H1 (cell line): ENCODE measurements at regions not wholly inside any gene's neighbourhood (a gene's known extent, or its start where the extent isn't known, plus 50 kb on each side); places are given as distances from the start of the nearest gene placed in this dataset.

Source experiments
- CTCF ChIA-PET: fragments of 300-600 bp; sonication (Branson Sonifier 250); formaldehyde crosslinking; loops from one replicate; lab custom pipeline; 2021; ENCODE audit not compliant: partially characterized antibody; lab: Charles Lee
- POLR2A ChIA-PET: fragments of 300-600 bp; sonication (Branson Sonifier 250); formaldehyde crosslinking; loops from one replicate; lab custom pipeline; 2021; ENCODE audit warnings: inconsistent platforms; ENCODE audit not compliant: partially characterized antibody; lab: Charles Lee
- DNase-seq, 2 experiments: peaks; one replicate each; pipeline versions ENCODE4 v3.0.0 to v3.0.0-alpha.2; 2010 to 2022; ENCODE audit warnings: low spot score in 2 of 2, low read depth in 1 of 2, mixed read lengths in 1 of 2
- FAIRE-seq: peaks from 2 replicates; lab custom pipeline; 2011; peaks lifted over from hg19 to GRCh38; lab: Jason Lieb, UNC
- H2AFZ ChIP-seq: 2 replicates; pipeline ENCODE4 v1.8.1; 2012; ENCODE audit warnings: low read length, inconsistent platforms
- H2AK5ac ChIP-seq: 2 replicates; pipeline ENCODE4 v1.6.1; 2013; ENCODE audit warnings: low read depth, low read length
- H2BK120ac ChIP-seq: replicated peaks from 2 replicates; pipeline ENCODE3; 2013; ENCODE audit warnings: low read depth, low read length, inconsistent platforms
- H2BK12ac ChIP-seq: 2 replicates; pipeline ENCODE4 v1.6.1; 2013; ENCODE audit warnings: low read depth, low read length
- H2BK15ac ChIP-seq: 2 replicates; pipeline ENCODE4 v1.6.1; 2013; ENCODE audit warnings: low read length
- H2BK20ac ChIP-seq: 2 replicates; pipeline ENCODE4 v1.6.1; 2013; ENCODE audit warnings: low read length
- H2BK5ac ChIP-seq: 2 replicates; pipeline ENCODE4 v1.6.1; 2013; ENCODE audit warnings: low read depth, low read length
- H3K14ac ChIP-seq: 2 replicates; pipeline ENCODE4 v1.6.1; 2013; ENCODE audit warnings: inconsistent platforms; ENCODE audit not compliant: insufficient read length
- H3K18ac ChIP-seq: 2 replicates; pipeline ENCODE4 v1.6.1; 2013; ENCODE audit warnings: low read length; ENCODE audit errors: extremely low read depth
- H3K23ac ChIP-seq: 2 replicates; pipeline ENCODE4 v1.6.1; 2013; ENCODE audit warnings: inconsistent platforms; ENCODE audit not compliant: insufficient read length
- H3K23me2 ChIP-seq: 2 replicates; pipeline ENCODE4 v1.6.1; 2013; ENCODE audit warnings: low read depth, low read length
- H3K27ac ChIP-seq: 2 replicates; pipeline ENCODE4 v1.6.1; 2011; ENCODE audit warnings: low read depth, low read length, inconsistent platforms
- H3K27me3 ChIP-seq, 4 experiments: replicated peaks in 1 of 4; 1 replicate in 1 of 4; 2 replicates in 3 of 4; pipeline versions ENCODE4 v1.6.1 to v1.8.1; 2011 to 2013; ENCODE audit warnings: low read length in 3 of 4, mild to moderate bottlenecking in 3 of 4, inconsistent platforms in 2 of 4, mixed read lengths in 2 of 4, moderate library complexity in 1 of 4; ENCODE audit not compliant: control insufficient read depth in 3 of 4, insufficient read depth in 3 of 4; ENCODE audit errors: extremely low read depth in 1 of 4
- H3K36me3 ChIP-seq, 4 experiments: 2 replicates each; pipeline versions ENCODE4 v1.6.1 to v1.8.1; 2011 to 2013; ENCODE audit warnings: mild to moderate bottlenecking in 4 of 4, low read length in 3 of 4, moderate library complexity in 2 of 4, control low read depth in 1 of 4, inconsistent platforms in 1 of 4; ENCODE audit not compliant: insufficient read depth in 4 of 4, control insufficient read depth in 2 of 4
- H3K4ac ChIP-seq: replicated peaks from 2 replicates; pipeline ENCODE3; 2013; ENCODE audit warnings: low read length, low read depth, mixed read lengths, inconsistent platforms; ENCODE audit not compliant: insufficient read length
- H3K4me1 ChIP-seq, 4 experiments: replicated peaks in 1 of 4; 1 replicate in 1 of 4; 2 replicates in 3 of 4; pipeline versions ENCODE4 v1.6.1 to v1.8.1; 2011 to 2013; ENCODE audit warnings: low read length in 3 of 4, inconsistent platforms in 2 of 4, mixed read lengths in 1 of 4; ENCODE audit not compliant: insufficient read depth in 4 of 4, control insufficient read depth in 3 of 4
- H3K4me2 ChIP-seq, 2 experiments: 2 replicates each; pipeline versions ENCODE4 v1.6.1 to v1.8.1; 2011 to 2013; ENCODE audit warnings: low read depth in 2 of 2, low read length in 2 of 2, control low read depth in 1 of 2, inconsistent platforms in 1 of 2, mild to moderate bottlenecking in 1 of 2; ENCODE audit not compliant: insufficient read depth in 1 of 2
- H3K4me3 ChIP-seq, 4 experiments: fragments of 200-600, 300-600 bp in 1 of 4; sonication (generic), shearing (Covaris generic), sonication (Bioruptor Twin) in 1 of 4; 2 replicates each; pipeline versions ENCODE4 v1.5.1 to v1.8.1; 2011 to 2016; ENCODE audit warnings: low read length in 4 of 4, low read depth in 3 of 4, control low read depth in 2 of 4, inconsistent platforms in 2 of 4, mild to moderate bottlenecking in 2 of 4, mixed read lengths in 1 of 4, moderate library complexity in 1 of 4; ENCODE audit not compliant: insufficient read depth in 2 of 4; ENCODE audit errors: extremely low read depth in 1 of 4
- H3K56ac ChIP-seq: replicated peaks from 2 replicates; pipeline ENCODE3; 2013; ENCODE audit warnings: low read depth, mild to moderate bottlenecking, mixed read lengths, low read length, inconsistent platforms; ENCODE audit not compliant: insufficient read length
- H3K79me1 ChIP-seq: 2 replicates; pipeline ENCODE4 v1.6.1; 2013; ENCODE audit warnings: low read depth, low read length, control low read depth
- H3K79me2 ChIP-seq, 2 experiments: 2 replicates each; pipeline versions ENCODE4 v1.6.1 to v1.8.1; 2012 to 2013; ENCODE audit warnings: low read length in 2 of 2, mild to moderate bottlenecking in 2 of 2, inconsistent platforms in 1 of 2; ENCODE audit not compliant: insufficient read depth in 2 of 2, control insufficient read depth in 1 of 2
- H3K9ac ChIP-seq, 4 experiments: replicated peaks in 1 of 4; 1 replicate in 1 of 4; 2 replicates in 3 of 4; pipeline versions ENCODE4 v1.6.1 to v1.8.1; 2011 to 2013; ENCODE audit warnings: low read depth in 3 of 4, low read length in 3 of 4, control low read depth in 2 of 4, mild to moderate bottlenecking in 2 of 4, moderate library complexity in 2 of 4, inconsistent platforms in 1 of 4; ENCODE audit errors: extremely low read depth in 1 of 4
- H3K9me3 ChIP-seq, 2 experiments: 2 replicates each; pipeline versions ENCODE4 v1.6.1 to v1.8.1; 2012 to 2013; ENCODE audit warnings: mild to moderate bottlenecking in 2 of 2, moderate library complexity in 2 of 2, control low read depth in 1 of 2, inconsistent platforms in 1 of 2, low read depth in 1 of 2, low read length in 1 of 2, mixed read lengths in 1 of 2; ENCODE audit not compliant: insufficient read depth in 2 of 2
- H4K20me1 ChIP-seq, 2 experiments: replicated peaks in 1 of 2; 2 replicates each; pipeline versions ENCODE3 to v1.8.1; 2011 to 2013; ENCODE audit warnings: inconsistent platforms in 2 of 2, low read length in 2 of 2, mild to moderate bottlenecking in 1 of 2; ENCODE audit not compliant: insufficient read depth in 2 of 2, control insufficient read depth in 1 of 2
- H4K5ac ChIP-seq: 2 replicates; pipeline ENCODE4 v1.6.1; 2013; ENCODE audit warnings: low read length, low read depth, mixed read lengths, inconsistent platforms; ENCODE audit not compliant: insufficient read length
- H4K8ac ChIP-seq: 2 replicates; pipeline ENCODE4 v1.8.0; 2013; ENCODE audit warnings: mild to moderate bottlenecking, moderate library complexity, low read length, inconsistent platforms; ENCODE audit not compliant: insufficient read depth; ENCODE audit errors: extremely low read depth
- H4K91ac ChIP-seq: replicated peaks from 2 replicates; pipeline ENCODE3; 2013; ENCODE audit warnings: low read length, mixed read lengths, inconsistent platforms; ENCODE audit not compliant: insufficient read length
- EGR1 ChIP-seq: IDR thresholded peaks from 2 replicates; pipeline ENCODE4 v1.6.1; 2011; ENCODE audit warnings: low read depth, low read length, borderline replicate concordance
- POU5F1 ChIP-seq: IDR thresholded peaks from 2 replicates; pipeline ENCODE4 v1.6.1; 2011; ENCODE audit warnings: low read depth, mild to moderate bottlenecking, low read length, moderate library complexity
- SIN3A ChIP-seq, 2 experiments: IDR thresholded peaks in 1 of 2; conservative IDR thresholded peaks in 1 of 2; 2 replicates each; pipeline ENCODE4 v1.6.1; 2011 to 2012; ENCODE audit warnings: low read length in 2 of 2, improper control_type of control experiment in 1 of 2, low read depth in 1 of 2, mild to moderate bottlenecking in 1 of 2
- SP2 ChIP-seq: IDR thresholded peaks from 2 replicates; pipeline ENCODE4 v1.6.1; 2012; ENCODE audit warnings: mild to moderate bottlenecking, low read length, inconsistent platforms
- WGBS, 2 experiments: shearing (Covaris generic) in 1 of 2; methylation state at CpG; one replicate each; pipeline versions ENCODE4 v1.1.6 to v1.1.7; 2013 to 2015; ENCODE audit warnings: low lambda C conversion rate in 2 of 2, mixed read lengths in 2 of 2, inconsistent platforms in 1 of 2, low coverage in 1 of 2, missing lambda C conversion rate in 1 of 2; ENCODE audit not compliant: insufficient replicate concordance in 2 of 2, insufficient coverage in 1 of 2, insufficient read length in 1 of 2; ENCODE audit errors: extremely low coverage in 1 of 2, missing lambda C conversion rate in 1 of 2; 5-methylcytosine and 5-hydroxymethylcytosine counted together
- TF ChIP-seq, protein P1 (sequence below), 3 experiments: IDR thresholded peaks; 1 replicate in 2 of 3; 2 replicates in 1 of 3; pipeline versions ENCODE4 v1.5.1 to v1.6.1; 2011; ENCODE audit warnings: low read length in 3 of 3, mild to moderate bottlenecking in 3 of 3, inconsistent platforms in 2 of 3, low read depth in 1 of 3, moderate library complexity in 1 of 3; ENCODE audit not compliant: insufficient read depth in 1 of 3; ENCODE audit errors: control extremely low read depth in 1 of 3

- Histone ChIP-seq H3K79me1 (no peaks in the 10 kb centered on the region), H4K20me1 (no peaks in the 10 kb centered on the region), H3K36me3 (no peaks in the 10 kb centered on the region), H3K14ac (no peak overlapping the region), H3K23me2 (no peaks in the 10 kb centered on the region; the same call in 1 of the 2 replicates), H4K8ac (no peak overlapping the region), H3K9ac (no peak overlapping the region), H3K23ac (no peak overlapping the region), H3K4me2 (no peak overlapping the region), H2BK120ac (no peak overlapping the region), H2BK20ac (no peak overlapping the region), H3K4ac (no peak overlapping the region), H3K79me2 (no peaks in the 10 kb centered on the region), H2BK12ac (no peak overlapping the region), H4K5ac (no peak overlapping the region), H3K4me3 (no peak overlapping the region), H3K18ac (no peak overlapping the region), H4K91ac (no peak overlapping the region), H3K4me1 (peaks cover 10 to 21% (median 15%) of the 10 kb centered on the region in 4 experiments; a peak in 5 of 7 replicates), H3K56ac (no peak overlapping the region), H2AFZ (no peak overlapping the region), H2BK15ac (no peak overlapping the region), H3K9me3 (no peaks in the 10 kb centered on the region), H2AK5ac (no peak overlapping the region), H3K27ac (no peak overlapping the region), H3K27me3 (no peaks in the 10 kb centered on the region), H2BK5ac (no peak overlapping the region)
- no peak for FAIRE-seq
- POLR2A ChIA-PET: no interaction called here
- CTCF ChIA-PET: interaction anchor here (1.2 kb wide), 1 partner anchor 107 kb away, joined by 4 read pairs; no protein-coding TSS in a partner anchor
- TF ChIP-seq, protein P1, sequence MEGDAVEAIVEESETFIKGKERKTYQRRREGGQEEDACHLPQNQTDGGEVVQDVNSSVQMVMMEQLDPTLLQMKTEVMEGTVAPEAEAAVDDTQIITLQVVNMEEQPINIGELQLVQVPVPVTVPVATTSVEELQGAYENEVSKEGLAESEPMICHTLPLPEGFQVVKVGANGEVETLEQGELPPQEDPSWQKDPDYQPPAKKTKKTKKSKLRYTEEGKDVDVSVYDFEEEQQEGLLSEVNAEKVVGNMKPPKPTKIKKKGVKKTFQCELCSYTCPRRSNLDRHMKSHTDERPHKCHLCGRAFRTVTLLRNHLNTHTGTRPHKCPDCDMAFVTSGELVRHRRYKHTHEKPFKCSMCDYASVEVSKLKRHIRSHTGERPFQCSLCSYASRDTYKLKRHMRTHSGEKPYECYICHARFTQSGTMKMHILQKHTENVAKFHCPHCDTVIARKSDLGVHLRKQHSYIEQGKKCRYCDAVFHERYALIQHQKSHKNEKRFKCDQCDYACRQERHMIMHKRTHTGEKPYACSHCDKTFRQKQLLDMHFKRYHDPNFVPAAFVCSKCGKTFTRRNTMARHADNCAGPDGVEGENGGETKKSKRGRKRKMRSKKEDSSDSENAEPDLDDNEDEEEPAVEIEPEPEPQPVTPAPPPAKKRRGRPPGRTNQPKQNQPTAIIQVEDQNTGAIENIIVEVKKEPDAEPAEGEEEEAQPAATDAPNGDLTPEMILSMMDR (IDR thresholded peaks at IDR 0.05; ENCODE audit: control extremely low read depth in 1 of 3, insufficient read depth in 1 of 3, low read depth in 1 of 3, low read length in 3 of 3): no peak
- no peak for TF ChIP-seq EGR1
- no peak for TF ChIP-seq POU5F1
- no peak for TF ChIP-seq SP2
- no peak for TF ChIP-seq SIN3A (conservative IDR thresholded peaks at IDR 0.05 in 1 of 2, IDR thresholded peaks at IDR 0.05 in 1 of 2; ENCODE audit: low read depth in 1 of 2, low read length in 2 of 2)
- no peak for DNase-seq
- WGBS, 2 experiments: 81% methylated on average over 5 of the region's 5 CpGs; no CpG with 5 or more reads in 1 of the 2 experiments
Observed at GRCh38 chr3:43963208-43963607, 272.5 kb downstream of the ABHD5 start.
